GM18868 (cell line): ENCODE measurements at regions not wholly inside any gene's neighbourhood (a gene's known extent, or its start where the extent isn't known, plus 50 kb on each side); places are given as distances from the start of the nearest gene placed in this dataset.

Source experiments
- ATAC-seq: cut with Tn5 transposase; IDR thresholded peaks from one replicate; pipeline ENCODE4 v1.9.1; 2021; ENCODE audit warnings: mild to moderate bottlenecking, moderate library complexity; ENCODE audit not compliant: unreplicated experiment

DNA sequence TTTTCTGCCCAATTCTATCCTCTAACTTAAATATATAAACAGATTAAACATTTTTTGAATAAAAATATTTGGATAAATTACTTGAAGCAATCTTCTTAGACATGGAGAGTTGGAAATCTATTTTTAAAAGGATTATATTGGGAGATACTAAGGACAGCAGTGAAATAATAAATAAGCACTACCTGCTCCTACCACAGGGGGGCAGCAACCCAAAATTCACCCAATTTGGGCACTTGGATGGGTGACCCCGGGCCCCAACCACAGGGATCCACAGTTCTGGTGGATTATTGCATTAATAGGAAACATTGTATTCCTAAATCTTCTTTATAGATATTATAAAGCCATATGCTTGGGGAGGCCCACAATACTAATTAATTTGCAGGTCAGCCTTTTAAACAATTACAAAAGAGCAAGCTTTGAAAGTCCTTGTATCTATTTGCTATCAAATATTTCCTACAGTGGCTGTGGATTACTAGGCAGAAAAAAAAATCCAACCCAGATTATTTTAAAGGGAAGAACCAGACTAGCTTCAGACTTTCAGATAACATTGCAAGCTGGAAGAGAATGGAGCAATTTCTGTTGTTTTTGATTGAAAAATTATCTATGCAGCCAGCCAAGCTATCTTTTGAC lies 66.4 kb upstream of the PDE10A start:
- peak; percentile 33 for ATAC-seq

DNA sequence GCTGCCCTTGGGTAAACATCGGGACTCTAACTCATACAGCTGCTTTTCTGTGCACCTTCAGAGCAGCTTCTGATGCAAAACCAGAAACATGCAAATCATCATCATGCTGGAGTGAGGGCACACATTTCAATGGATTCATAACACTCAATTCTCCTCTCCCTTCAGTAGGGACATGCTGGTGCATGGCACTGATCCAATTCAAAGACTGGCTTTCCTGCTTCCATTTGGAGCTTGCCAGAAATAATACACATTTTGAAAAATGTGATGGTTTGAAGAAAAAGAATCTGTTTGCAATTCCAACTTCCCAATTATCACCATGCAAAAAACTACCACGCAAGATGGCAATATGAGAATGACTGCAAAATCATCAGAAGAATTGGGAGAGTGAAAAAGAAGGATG lies 65.2 kb upstream of the PDE10A start:
- no peak for ATAC-seq

DNA sequence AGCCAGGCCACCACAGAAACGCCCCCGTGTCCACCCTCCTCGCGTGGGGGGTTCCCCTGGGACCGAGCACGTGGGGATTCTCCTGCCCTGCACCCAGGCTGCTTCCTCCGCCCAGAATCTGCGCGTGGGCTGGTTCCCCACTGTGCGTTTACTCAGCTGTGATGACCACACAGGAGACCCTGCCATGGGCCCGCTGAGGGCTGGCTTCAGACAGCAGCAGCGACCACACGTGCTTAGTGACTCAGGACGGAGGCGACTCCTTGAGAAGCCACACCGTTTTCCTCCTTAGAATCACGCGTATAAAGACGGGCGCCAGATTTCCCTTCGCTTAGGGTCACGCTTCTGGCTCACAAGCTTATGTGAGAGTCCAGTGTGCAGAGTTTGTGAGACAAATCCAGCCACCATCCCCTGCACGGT lies 63.9 kb upstream of the PDE10A start:
- no peak for ATAC-seq

DNA sequence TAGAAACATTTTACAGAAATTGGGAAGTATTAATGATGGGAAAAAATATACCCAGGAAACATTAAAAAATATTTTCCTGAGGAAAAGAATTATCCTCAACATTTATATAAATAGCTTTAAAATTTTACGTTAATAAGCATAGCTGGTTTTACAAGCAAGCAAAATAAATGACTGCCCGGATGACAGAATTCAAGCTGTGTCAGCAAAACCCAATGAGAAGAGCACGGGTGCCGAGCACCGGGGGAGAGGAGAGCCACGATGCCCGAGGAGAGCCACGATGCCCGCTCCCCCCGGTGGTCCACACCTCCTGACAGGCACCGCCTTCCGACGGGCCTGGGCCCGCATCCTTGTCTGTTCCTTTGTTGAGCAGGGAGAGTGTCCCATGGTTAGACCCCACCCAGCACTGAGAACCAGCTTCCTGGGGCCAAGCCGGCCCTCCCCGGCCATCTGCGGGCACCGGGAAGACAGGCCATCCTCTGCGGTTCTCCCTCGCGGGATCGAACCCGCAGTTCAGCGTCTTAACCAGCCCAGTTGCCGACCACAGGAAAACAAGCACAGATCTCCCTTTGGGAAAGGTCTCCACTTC lies 63.3 kb upstream of the PDE10A start:
- no peak for ATAC-seq

DNA sequence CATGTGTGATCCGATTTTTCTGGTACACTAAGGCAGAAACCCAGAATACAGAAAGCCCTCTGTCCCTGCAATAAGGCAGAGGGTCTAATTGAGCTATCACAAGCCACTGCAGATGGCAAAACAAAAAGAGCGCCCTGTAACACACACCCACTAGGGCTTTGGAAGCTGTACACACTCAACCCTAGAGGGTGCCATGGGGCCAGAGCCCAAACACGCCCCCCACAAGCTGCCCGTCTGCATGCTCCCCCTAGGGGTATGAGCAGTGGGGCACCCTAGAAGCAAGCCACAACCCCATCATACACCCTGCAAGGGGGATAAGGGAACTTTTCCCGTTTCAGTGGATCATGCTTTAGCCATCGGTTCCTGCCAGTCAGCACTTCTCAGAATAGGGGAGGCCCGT lies 62.2 kb upstream of the PDE10A start:
- ATAC-seq: peak; percentile 62

DNA sequence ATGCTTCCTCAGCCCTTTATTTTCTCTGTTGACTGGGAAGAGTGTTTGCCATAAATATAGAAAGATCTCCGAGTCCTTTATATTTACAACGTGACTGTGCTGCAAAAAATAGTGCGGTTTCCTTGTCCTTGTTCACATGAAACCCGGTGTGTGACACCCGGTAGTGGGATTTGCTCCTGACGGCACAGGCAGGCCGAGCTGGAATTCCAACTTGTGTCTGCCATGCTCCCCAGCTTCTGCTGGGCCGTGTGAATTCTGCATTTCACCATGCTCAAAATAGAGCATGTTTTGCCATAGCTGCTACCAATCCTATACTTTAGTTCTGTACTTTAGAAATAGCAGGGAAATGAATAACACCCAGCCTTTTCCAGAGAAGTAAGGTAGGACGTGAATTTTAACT lies 60.3 kb upstream of the PDE10A start:
- no peak for ATAC-seq

DNA sequence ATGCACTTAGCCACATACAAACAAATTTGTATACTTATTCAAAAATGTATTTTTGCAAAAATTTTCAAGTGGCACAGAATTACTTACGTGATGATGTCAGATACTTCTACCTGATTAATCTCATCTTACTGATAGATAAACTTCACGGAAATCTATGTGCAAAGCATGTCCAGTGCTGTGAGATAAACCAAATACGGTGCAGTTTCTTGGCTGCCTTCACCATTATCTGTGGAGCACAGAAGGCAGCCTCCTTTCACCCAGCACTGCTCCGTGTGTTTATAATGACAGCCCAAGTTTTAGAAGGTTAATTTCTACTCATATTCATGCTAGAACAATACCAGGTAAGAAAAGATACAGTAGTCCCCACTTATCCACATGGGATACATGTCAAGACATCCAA lies 59.0 kb upstream of the PDE10A start:
- no peak for ATAC-seq

DNA sequence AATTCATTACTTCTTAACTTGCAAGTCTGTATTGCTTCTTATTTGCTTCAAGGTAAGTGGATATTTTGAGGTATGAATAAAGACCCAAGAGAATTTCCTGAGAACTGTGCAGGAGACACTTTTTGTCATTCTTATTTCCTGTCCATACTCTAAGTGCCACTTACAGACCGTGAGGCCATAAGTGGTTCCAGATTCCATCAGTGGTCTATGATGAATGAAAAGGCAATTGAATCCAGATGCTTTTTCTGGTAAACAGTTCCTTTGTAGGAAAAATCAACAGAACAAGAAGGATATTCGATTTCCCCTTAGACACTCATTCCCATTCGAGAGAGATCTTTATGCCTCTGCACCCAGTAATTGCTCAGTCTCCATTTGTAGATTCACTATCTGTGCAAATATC lies 58.3 kb upstream of the PDE10A start:
- ATAC-seq: no peak

DNA sequence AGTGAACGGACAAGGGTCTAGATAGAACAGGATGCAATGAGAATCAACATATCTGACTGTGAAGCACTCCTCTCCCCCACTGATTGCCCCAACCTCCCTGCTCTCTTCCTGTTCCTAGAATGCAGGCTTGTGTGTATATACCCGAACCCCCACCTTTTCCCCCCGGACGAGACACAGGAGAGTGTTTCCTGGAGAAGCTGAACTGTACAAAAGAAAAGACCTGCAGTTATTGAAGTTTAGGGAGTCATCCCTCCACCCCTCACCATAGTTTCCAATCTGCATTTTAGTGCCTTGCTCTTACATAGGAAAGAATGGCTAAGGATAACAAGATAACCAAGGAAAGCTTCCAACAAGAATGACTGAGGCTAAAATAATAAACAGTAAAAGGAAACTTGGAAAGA lies 55.5 kb upstream of the PDE10A start:
- ATAC-seq: no peak

DNA sequence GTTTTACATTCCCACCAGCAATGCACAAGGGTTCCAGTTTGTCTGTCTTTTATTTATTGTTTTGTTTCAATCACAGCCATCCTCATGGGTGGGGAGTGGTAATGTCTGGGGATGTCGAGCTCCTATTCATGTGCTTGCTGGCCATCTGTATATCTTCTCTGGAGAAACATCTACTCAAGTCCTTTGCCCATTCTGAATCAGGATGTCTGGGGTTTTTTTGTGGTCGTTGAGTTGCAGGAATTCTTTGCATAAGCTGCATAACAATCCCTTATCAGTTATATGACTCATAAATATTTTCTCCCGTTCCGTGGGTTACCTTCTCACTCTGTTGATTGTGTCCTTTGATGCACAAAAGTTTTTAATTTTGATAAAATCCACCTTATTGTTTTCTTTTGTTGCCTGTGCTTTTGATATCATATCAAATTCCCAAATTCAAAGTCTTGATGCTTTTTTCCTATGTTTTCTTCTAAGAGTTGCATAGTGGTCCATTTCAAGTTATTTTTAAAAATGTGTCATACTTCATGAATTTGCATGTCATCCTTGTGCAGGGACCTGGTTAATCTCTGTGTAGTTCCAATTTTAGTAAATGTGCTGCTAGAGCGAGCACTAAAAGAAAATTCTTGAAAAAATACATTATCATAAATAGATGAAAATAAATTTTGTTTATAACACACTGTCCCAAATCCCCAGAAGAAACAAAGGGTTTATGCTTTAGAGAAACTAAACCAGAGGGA lies 54.9 kb upstream of the PDE10A start:
- ATAC-seq: no peak

DNA sequence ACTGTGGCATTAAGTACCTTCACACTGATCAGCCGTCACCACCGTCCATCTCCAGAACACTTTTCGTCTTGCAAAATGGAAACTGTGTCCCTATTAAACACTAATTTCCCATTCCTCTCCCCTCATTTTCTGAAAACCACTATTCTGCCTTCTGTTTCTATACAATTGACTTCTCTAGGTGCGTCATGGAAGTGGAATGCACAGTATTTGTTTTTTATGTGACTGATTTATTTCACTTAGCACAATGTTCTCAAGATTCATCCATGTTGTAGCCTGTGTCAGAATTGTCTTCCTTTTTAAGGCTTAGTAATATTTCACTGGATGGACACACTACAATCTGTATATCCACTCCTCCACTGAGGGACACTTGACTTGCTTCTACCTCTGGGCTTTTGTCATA lies 53.8 kb upstream of the PDE10A start:
- no peak for ATAC-seq

DNA sequence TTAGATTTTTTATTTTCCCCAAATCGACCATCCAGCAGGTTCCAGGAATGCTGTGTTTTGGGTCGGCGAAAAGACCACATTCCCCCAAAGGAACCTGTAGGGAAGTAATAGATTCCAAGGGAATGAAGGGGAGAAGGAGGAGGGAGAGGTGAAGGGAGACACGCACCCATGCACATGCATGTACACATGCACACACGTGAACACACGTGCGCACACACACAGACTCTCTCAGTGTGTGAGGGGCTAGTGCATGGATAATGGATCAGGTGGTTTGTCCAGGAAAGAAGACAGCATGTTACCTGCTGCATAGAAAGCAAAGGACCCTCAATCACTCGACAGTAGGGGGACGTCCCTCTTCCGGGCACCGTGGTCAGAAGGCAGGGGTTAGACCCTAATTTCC lies 52.4 kb upstream of the PDE10A start:
- no peak for ATAC-seq

DNA sequence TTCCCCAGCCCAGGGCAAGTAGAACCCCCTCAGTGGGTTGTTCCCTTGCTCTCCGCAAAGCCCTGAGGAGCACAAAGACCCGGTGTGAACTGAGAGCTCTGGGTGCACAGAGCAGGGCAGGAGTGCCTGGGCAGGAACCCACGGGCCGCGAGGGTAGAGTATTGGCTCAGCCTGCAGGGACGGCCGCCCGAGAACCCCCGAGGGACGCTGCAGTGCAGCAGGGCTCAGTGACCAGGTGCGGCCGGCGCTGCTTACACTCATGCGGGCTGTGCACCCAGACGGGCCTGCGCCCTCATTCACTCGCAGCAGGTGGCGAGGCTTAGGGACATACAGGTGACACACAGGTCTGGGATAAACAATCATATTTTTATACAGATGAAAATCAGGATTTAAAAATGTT lies 51.9 kb upstream of the PDE10A start:
- no peak for ATAC-seq

DNA sequence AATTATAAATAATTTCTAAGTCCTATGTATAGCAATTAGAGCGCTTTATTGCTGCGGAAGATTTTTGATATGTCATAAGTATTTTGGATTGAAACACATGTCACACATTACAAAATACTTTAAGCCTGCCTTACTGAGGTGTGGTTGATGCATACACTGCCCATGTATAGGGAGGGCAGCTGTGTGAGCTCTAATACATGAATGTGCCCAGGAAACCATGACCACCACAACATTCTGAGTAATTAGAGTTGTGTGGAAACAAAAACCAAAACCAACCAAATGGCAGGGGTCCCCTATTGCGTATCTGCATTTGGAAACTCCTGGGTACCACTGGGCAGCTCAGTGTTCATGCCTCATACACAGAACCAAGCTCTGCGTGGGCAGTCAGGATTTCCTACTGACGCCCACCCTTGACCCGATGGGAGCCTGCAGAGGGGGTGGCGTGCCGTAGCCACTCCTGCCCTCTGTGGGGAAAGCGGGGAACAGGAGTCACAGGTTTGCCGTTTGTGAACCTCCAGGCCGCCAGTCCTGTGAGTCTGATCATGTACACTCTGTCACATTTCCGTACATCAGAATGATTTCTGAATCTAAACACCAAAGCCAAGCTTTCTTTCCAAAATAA lies 50.9 kb upstream of the PDE10A start:
- ATAC-seq: no peak
